ENCODE measurements at regions not wholly inside any gene's neighbourhood (a gene's known extent, or its start where the extent isn't known, plus 50 kb on each side); places are given as distances from the start of the nearest gene placed in this dataset.
A peak's percentile ranks its signal among the peaks of the same experiment; 100 is the strongest.

- Histone ChIP-seq H3K27me3 (ENCODE audit: control insufficient read depth, insufficient read depth, low read length) (no peaks in the 10 kb centered on the region), H3K36me3 (ENCODE audit: control insufficient read depth, insufficient read depth, low read length) (no peaks in the 10 kb centered on the region), H3K4me3 (ENCODE audit: low read depth, low read length) (no peak overlapping the region)
- no peak for TF ChIP-seq CTCF (IDR thresholded peaks at IDR 0.05; ENCODE audit: insufficient read depth, low read depth, low read length)
- POLR2A ChIA-PET: interaction anchor here (0.9 kb wide), 1 partner anchor 53 kb away, joined by 4 read pairs; the partner anchor contains the start of gene SIPA1L1
- CTCF ChIA-PET: interaction anchor here (1.2 kb wide), 1 partner anchor 31 kb away, joined by 5 read pairs; no protein-coding TSS in a partner anchor
- DNase-seq (ENCODE audit: low read depth): no peak
These were observed 466.5 kb downstream of the PCNX1 start for GRCh38 chr14:71373773-71374172.

- POLR2A ChIA-PET: no interaction called here
These were observed 467.7 kb downstream of the PCNX1 start for GRCh38 chr14:71374989-71375388.

GRCh38 chr14:71377099-71377498, 469.8 kb downstream of the PCNX1 start:
- Histone ChIP-seq H3K4me3 (ENCODE audit: low read depth, low read length) (no peak overlapping the region), H3K36me3 (ENCODE audit: control insufficient read depth, insufficient read depth, low read length) (no peaks in the 10 kb centered on the region), H3K27me3 (ENCODE audit: control insufficient read depth, insufficient read depth, low read length) (no peaks in the 10 kb centered on the region)
- ChIA-PET CTCF (no interaction called here), POLR2A (no interaction called here)
- DNase-seq (ENCODE audit: low read depth): no peak
- TF ChIP-seq CTCF (IDR thresholded peaks at IDR 0.05; ENCODE audit: insufficient read depth, low read depth, low read length): no peak

More at GRCh38 chr14:71374989-71375388, 467.7 kb downstream of the PCNX1 start:
- DNase-seq (ENCODE audit: low read depth): no peak
- H3K4me3 ChIP-seq (ENCODE audit: low read depth, low read length): no peak overlapping the region
- CTCF ChIA-PET: no interaction called here
- no peaks in the 10 kb centered on the region for H3K36me3 ChIP-seq (ENCODE audit: control insufficient read depth, insufficient read depth, low read length)
- no peak for TF ChIP-seq CTCF (IDR thresholded peaks at IDR 0.05; ENCODE audit: insufficient read depth, low read depth, low read length)
- H3K27me3 ChIP-seq (ENCODE audit: control insufficient read depth, insufficient read depth, low read length): no peaks in the 10 kb centered on the region

GRCh38 chr14:71380271-71380670, 473.0 kb downstream of the PCNX1 start:
- Histone ChIP-seq H3K36me3 (ENCODE audit: control insufficient read depth, insufficient read depth, low read length) (no peaks in the 10 kb centered on the region), H3K4me3 (ENCODE audit: low read depth, low read length) (no peak overlapping the region), H3K27me3 (ENCODE audit: control insufficient read depth, insufficient read depth, low read length) (no peaks in the 10 kb centered on the region)
- peak; percentile 46 for DNase-seq (ENCODE audit: low read depth)
- ChIA-PET POLR2A (no interaction called here), CTCF (no interaction called here)
- TF ChIP-seq CTCF (IDR thresholded peaks at IDR 0.05; ENCODE audit: insufficient read depth, low read depth, low read length): no peak

- H3K27me3 ChIP-seq (ENCODE audit: control insufficient read depth, insufficient read depth, low read length): no peaks in the 10 kb centered on the region
- no peak for DNase-seq (ENCODE audit: low read depth)
- no peak overlapping the region for H3K4me3 ChIP-seq (ENCODE audit: low read depth, low read length)
- no peaks in the 10 kb centered on the region for H3K36me3 ChIP-seq (ENCODE audit: control insufficient read depth, insufficient read depth, low read length)
- CTCF ChIA-PET: no interaction called here
- POLR2A ChIA-PET: interaction anchor here (0.6 kb wide), 1 partner anchor 56 kb away, joined by 3 read pairs; no protein-coding TSS in a partner anchor
- TF ChIP-seq CTCF (IDR thresholded peaks at IDR 0.05; ENCODE audit: insufficient read depth, low read depth, low read length): no peak
These were observed 474.6 kb downstream of the PCNX1 start for GRCh38 chr14:71381814-71382213.

Data from BJ (cell line).